ENCODE measurements at regions not wholly inside any gene's neighbourhood (a gene's known extent, or its start where the extent isn't known, plus 50 kb on each side); places are given as distances from the start of the nearest gene placed in this dataset.

DNA sequence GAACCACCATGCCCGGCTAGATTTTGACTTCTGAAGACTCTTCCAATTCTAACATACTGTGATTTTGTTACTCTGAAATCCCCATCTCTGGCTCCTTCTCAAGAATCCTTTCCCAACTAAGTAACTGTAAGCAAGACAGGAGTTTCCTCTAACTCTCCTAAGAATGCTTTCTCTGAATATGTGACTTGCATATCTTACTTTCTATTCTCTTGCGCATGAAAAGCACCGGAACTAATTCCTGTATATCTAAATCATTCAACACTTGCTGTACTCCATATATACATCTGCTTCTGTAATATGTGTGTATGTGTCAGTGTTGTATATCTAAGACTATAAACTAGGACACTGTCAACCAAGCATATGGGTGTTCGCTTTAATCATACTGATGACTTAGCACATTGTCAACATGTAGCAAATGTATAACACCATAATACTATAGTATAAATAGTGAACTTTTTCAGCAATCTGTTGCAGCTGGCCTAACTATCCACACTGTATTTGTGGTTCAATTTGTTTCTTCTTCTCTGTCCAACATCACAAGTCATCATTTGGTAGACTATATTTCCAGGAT, 108.1 kb upstream of the PRDM1 start:
- TF ChIP-seq, protein P1, sequence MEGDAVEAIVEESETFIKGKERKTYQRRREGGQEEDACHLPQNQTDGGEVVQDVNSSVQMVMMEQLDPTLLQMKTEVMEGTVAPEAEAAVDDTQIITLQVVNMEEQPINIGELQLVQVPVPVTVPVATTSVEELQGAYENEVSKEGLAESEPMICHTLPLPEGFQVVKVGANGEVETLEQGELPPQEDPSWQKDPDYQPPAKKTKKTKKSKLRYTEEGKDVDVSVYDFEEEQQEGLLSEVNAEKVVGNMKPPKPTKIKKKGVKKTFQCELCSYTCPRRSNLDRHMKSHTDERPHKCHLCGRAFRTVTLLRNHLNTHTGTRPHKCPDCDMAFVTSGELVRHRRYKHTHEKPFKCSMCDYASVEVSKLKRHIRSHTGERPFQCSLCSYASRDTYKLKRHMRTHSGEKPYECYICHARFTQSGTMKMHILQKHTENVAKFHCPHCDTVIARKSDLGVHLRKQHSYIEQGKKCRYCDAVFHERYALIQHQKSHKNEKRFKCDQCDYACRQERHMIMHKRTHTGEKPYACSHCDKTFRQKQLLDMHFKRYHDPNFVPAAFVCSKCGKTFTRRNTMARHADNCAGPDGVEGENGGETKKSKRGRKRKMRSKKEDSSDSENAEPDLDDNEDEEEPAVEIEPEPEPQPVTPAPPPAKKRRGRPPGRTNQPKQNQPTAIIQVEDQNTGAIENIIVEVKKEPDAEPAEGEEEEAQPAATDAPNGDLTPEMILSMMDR (IDR thresholded peaks at IDR 0.05; ENCODE audit: low read depth, low read length): no peak
- TF ChIP-seq, protein P2, sequence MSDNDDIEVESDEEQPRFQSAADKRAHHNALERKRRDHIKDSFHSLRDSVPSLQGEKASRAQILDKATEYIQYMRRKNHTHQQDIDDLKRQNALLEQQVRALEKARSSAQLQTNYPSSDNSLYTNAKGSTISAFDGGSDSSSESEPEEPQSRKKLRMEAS (IDR thresholded peaks at IDR 0.05; ENCODE audit: low read depth, low read length): no peak
- TF ChIP-seq POLR2A (IDR thresholded peaks at IDR 0.05; ENCODE audit: extremely low read depth, insufficient read length): no peak
